Astrocyte (in vitro differentiated cells and primary cell): ENCODE measurements at regions not wholly inside any gene's neighbourhood (a gene's known extent, or its start where the extent isn't known, plus 50 kb on each side); places are given as distances from the start of the nearest gene placed in this dataset.
A peak's percentile ranks its signal among the peaks of the same experiment; 100 is the strongest.

Experiments used
- DNase-seq: peaks from one replicate; pipeline ENCODE4 v3.0.0-alpha.2; 2010; ENCODE audit warnings: low read depth
- FAIRE-seq: peaks from 2 replicates; lab custom pipeline; 2011; peaks lifted over from hg19 to GRCh38; lab: Jason Lieb, UNC
- H2AFZ ChIP-seq: 2 replicates; pipeline ENCODE4 v1.6.0; 2012; ENCODE audit warnings: low read depth, low read length, inconsistent platforms
- H3K27ac ChIP-seq: 2 replicates; pipeline ENCODE4 v1.5.1; 2011; ENCODE audit warnings: low read depth, low read length, inconsistent platforms
- H3K27me3 ChIP-seq: 2 replicates; pipeline ENCODE4 v1.6.0; 2011; ENCODE audit warnings: low read length, inconsistent platforms; ENCODE audit not compliant: insufficient read depth
- H3K36me3 ChIP-seq: 2 replicates; pipeline ENCODE4 v1.5.1; 2011; ENCODE audit warnings: low read length, inconsistent platforms; ENCODE audit not compliant: insufficient read depth
- H3K4me1 ChIP-seq: 2 replicates; pipeline ENCODE4 v1.5.1; 2011; ENCODE audit warnings: low read length, inconsistent platforms; ENCODE audit not compliant: insufficient read depth
- H3K4me2 ChIP-seq: 2 replicates; pipeline ENCODE4 v1.6.0; 2012; ENCODE audit warnings: low read length, inconsistent platforms
- H3K4me3 ChIP-seq: 2 replicates; pipeline ENCODE4 v1.5.1; 2011; ENCODE audit warnings: low read depth, mild to moderate bottlenecking, low read length, inconsistent platforms; ENCODE audit not compliant: insufficient read depth
- H3K79me2 ChIP-seq: 2 replicates; pipeline ENCODE4 v1.6.0; 2012; ENCODE audit warnings: mild to moderate bottlenecking, low read length, inconsistent platforms; ENCODE audit not compliant: insufficient read depth
- H3K9ac ChIP-seq: 2 replicates; pipeline ENCODE4 v1.6.0; 2012; ENCODE audit warnings: mild to moderate bottlenecking, low read length, inconsistent platforms
- H3K9me3 ChIP-seq: 2 replicates; pipeline ENCODE4 v1.5.1; 2012; ENCODE audit warnings: low read depth, mild to moderate bottlenecking, low read length, inconsistent platforms; ENCODE audit not compliant: insufficient read depth
- H4K20me1 ChIP-seq: 2 replicates; pipeline ENCODE4 v1.6.0; 2012; ENCODE audit warnings: low read length, inconsistent platforms; ENCODE audit not compliant: insufficient read depth
- H3K27ac Mint-ChIP-seq: one replicate; pipeline ENCODE4 v1.8.0; 2021; ENCODE audit warnings: mild to moderate bottlenecking, mixed read lengths; ENCODE audit not compliant: unreplicated experiment
- H3K27me3 Mint-ChIP-seq: one replicate; pipeline ENCODE4 v1.8.0; 2021; ENCODE audit warnings: low read depth, mixed read lengths; ENCODE audit not compliant: unreplicated experiment
- H3K36me3 Mint-ChIP-seq: one replicate; pipeline ENCODE4 v1.8.0; 2021; ENCODE audit warnings: low read depth, mixed read lengths; ENCODE audit not compliant: unreplicated experiment
- H3K4me1 Mint-ChIP-seq: one replicate; pipeline ENCODE4 v1.8.0; 2021; ENCODE audit warnings: low read depth, mixed read lengths; ENCODE audit not compliant: unreplicated experiment
- H3K4me3 Mint-ChIP-seq: one replicate; pipeline ENCODE4 v1.8.0; 2021; ENCODE audit warnings: mild to moderate bottlenecking, moderate library complexity, mixed read lengths; ENCODE audit not compliant: unreplicated experiment
- H3K9me3 Mint-ChIP-seq: one replicate; pipeline ENCODE4 v1.8.0; 2021; ENCODE audit warnings: mild to moderate bottlenecking, mixed read lengths; ENCODE audit not compliant: unreplicated experiment
- EZH2 ChIP-seq: IDR thresholded peaks from 2 replicates; pipeline ENCODE4 v1.6.1; 2012; ENCODE audit warnings: mild to moderate bottlenecking, low read length, inconsistent platforms; ENCODE audit not compliant: insufficient read depth
- TF ChIP-seq, protein P1 (sequence below): IDR thresholded peaks from 2 replicates; pipeline ENCODE4 v1.5.1; 2011; ENCODE audit warnings: low read depth, mild to moderate bottlenecking, inconsistent platforms, low read length, moderate library complexity; ENCODE audit not compliant: insufficient read depth

- FAIRE-seq (no peak), DNase-seq (peak; percentile 68)
- Histone ChIP-seq H3K4me1 (peaks cover 2% of the 10 kb centered on the region), H3K9me3 (no peaks in the 10 kb centered on the region), H4K20me1 (no peaks in the 10 kb centered on the region), H2AFZ (no peak overlapping the region), H3K9ac (no peak overlapping the region), H3K36me3 (no peaks in the 10 kb centered on the region), H3K79me2 (no peaks in the 10 kb centered on the region), H3K4me3 (no peak overlapping the region), H3K27me3 (no peaks in the 10 kb centered on the region), H3K27ac (no peak overlapping the region), H3K4me2 (peak overlapping the region; percentile 23)
- TF ChIP-seq EZH2 = no peak
- TF ChIP-seq, protein P1, sequence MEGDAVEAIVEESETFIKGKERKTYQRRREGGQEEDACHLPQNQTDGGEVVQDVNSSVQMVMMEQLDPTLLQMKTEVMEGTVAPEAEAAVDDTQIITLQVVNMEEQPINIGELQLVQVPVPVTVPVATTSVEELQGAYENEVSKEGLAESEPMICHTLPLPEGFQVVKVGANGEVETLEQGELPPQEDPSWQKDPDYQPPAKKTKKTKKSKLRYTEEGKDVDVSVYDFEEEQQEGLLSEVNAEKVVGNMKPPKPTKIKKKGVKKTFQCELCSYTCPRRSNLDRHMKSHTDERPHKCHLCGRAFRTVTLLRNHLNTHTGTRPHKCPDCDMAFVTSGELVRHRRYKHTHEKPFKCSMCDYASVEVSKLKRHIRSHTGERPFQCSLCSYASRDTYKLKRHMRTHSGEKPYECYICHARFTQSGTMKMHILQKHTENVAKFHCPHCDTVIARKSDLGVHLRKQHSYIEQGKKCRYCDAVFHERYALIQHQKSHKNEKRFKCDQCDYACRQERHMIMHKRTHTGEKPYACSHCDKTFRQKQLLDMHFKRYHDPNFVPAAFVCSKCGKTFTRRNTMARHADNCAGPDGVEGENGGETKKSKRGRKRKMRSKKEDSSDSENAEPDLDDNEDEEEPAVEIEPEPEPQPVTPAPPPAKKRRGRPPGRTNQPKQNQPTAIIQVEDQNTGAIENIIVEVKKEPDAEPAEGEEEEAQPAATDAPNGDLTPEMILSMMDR = no peak
- Mint-ChIP-seq H3K9me3 (peaks cover under 1% of the 10 kb centered on the region), H3K4me1 (peaks cover 6% of the 10 kb centered on the region), H3K27ac (no peak overlapping the region), H3K27me3 (no peaks in the 10 kb centered on the region), H3K36me3 (no peaks in the 10 kb centered on the region), H3K4me3 (no peak overlapping the region)
Measured at GRCh38 chr4:144518181-144518895, 127.6 kb upstream of the HHIP start.

GRCh38 chr4:144531841-144532240 is 114.1 kb upstream of the HHIP start:
- Histone ChIP-seq H3K9me3 (no peaks in the 10 kb centered on the region), H3K27ac (no peak overlapping the region), H3K4me1 (no peaks in the 10 kb centered on the region), H3K9ac (no peak overlapping the region), H2AFZ (no peak overlapping the region), H3K4me2 (no peak overlapping the region), H3K79me2 (no peaks in the 10 kb centered on the region), H3K36me3 (no peaks in the 10 kb centered on the region), H3K27me3 (no peaks in the 10 kb centered on the region), H3K4me3 (no peak overlapping the region), H4K20me1 (no peaks in the 10 kb centered on the region)
- H3K27me3 Mint-ChIP-seq = peaks cover 3% of the 10 kb centered on the region
- no peak for TF ChIP-seq EZH2
- TF ChIP-seq, protein P1 = no peak
- DNase-seq (no peak), FAIRE-seq (no peak)
- H3K9me3 Mint-ChIP-seq = no peaks in the 10 kb centered on the region
- no peaks in the 10 kb centered on the region for H3K4me1 Mint-ChIP-seq
- no peak overlapping the region for H3K4me3 Mint-ChIP-seq
- H3K36me3 Mint-ChIP-seq = no peaks in the 10 kb centered on the region
- H3K27ac Mint-ChIP-seq = no peak overlapping the region

- no peaks in the 10 kb centered on the region for H3K79me2 ChIP-seq
- Mint-ChIP-seq H3K4me1 (no peaks in the 10 kb centered on the region), H3K27ac (no peak overlapping the region), H3K27me3 (no peaks in the 10 kb centered on the region), H3K36me3 (no peaks in the 10 kb centered on the region), H3K4me3 (no peak overlapping the region), H3K9me3 (peaks cover 3% of the 10 kb centered on the region)
- no peak for FAIRE-seq
- H3K27me3 ChIP-seq = no peaks in the 10 kb centered on the region
- TF ChIP-seq, protein P1 = no peak
- TF ChIP-seq EZH2 = no peak
- H3K9ac ChIP-seq = no peak overlapping the region
- no peak overlapping the region for H3K4me3 ChIP-seq
- no peaks in the 10 kb centered on the region for H4K20me1 ChIP-seq
- no peak overlapping the region for H3K27ac ChIP-seq
- H3K4me1 ChIP-seq = no peaks in the 10 kb centered on the region
- peaks cover 5% of the 10 kb centered on the region for H3K9me3 ChIP-seq
- H3K4me2 ChIP-seq = no peak overlapping the region
- H3K36me3 ChIP-seq = no peaks in the 10 kb centered on the region
- no peak for DNase-seq
- H2AFZ ChIP-seq = no peak overlapping the region
Measured at GRCh38 chr4:144547678-144548298, 98.2 kb upstream of the HHIP start.
